ENCODE measurements at regions not wholly inside any gene's neighbourhood (a gene's known extent, or its start where the extent isn't known, plus 50 kb on each side); places are given as distances from the start of the nearest gene placed in this dataset.

DNA sequence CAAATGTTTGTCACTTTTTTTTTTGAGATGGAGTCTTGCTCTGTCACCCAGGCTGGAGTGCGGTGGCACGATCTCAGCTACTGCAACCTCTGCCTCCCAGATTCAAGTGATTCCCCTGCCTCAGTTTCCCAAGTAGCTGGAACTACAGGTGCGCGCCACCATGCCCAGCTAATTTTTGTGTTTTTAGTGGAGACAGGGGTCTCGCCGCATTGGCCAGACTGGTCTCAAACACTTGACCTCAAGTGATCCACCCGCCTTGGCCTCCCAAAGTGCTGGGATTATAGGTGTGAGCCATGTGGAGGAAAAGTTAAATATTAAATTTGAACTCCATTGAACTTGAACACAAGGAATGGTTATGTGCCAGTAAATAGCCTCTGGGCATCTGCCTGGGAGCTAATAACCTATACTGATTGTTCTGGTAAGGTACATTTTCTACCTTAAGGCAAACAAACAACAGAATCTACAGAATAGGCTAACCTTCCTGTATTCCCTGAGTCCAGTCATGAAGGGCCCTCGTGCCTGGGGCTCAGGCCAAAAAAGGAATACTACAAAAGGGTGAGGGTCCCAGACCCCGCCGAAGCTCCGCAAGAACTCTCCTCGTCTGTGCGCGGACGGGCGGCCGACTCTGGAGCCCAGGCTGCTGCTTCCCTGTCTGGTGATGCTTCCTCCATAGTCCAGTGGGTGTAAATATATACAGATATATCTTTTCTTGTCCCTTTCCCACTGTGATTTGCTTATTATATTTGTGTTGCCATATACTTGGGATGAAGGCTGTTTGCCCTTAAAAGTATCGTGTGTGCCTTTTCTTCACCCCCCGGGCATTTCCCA lies 74.0 kb upstream of the EIF5 start:
- H3K27me3 ChIP-seq: peaks cover 0 to 23% (median 0%) of the 10 kb centered on the region in 7 donors
- H3K36me3 ChIP-seq: no peaks in the 10 kb centered on the region
- peak overlapping the region in 9 of 10 donors; percentile 26 to 60 (median 49) for H3K4me3 ChIP-seq
- peak overlapping the region; percentile 36 to 92 (median 75) for H3K27ac ChIP-seq
- WGBS, 2 donors: 41 to 63% methylated on average over 19 of the region's 19 CpGs
- TF ChIP-seq, protein P1, sequence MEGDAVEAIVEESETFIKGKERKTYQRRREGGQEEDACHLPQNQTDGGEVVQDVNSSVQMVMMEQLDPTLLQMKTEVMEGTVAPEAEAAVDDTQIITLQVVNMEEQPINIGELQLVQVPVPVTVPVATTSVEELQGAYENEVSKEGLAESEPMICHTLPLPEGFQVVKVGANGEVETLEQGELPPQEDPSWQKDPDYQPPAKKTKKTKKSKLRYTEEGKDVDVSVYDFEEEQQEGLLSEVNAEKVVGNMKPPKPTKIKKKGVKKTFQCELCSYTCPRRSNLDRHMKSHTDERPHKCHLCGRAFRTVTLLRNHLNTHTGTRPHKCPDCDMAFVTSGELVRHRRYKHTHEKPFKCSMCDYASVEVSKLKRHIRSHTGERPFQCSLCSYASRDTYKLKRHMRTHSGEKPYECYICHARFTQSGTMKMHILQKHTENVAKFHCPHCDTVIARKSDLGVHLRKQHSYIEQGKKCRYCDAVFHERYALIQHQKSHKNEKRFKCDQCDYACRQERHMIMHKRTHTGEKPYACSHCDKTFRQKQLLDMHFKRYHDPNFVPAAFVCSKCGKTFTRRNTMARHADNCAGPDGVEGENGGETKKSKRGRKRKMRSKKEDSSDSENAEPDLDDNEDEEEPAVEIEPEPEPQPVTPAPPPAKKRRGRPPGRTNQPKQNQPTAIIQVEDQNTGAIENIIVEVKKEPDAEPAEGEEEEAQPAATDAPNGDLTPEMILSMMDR (IDR thresholded peaks at IDR 0.05): no peak
- DNase-seq: no peak
- no peaks in the 10 kb centered on the region for H3K9me3 ChIP-seq
- H3K4me1 ChIP-seq: peaks cover 0 to 16% (median 6%) of the 10 kb centered on the region in 9 donors
- intact Hi-C loops (cut with DNase I): loop anchor here in 1 of 10 donors (5.0 kb wide), 1 partner anchor 53 kb away; no protein-coding TSS in a partner anchor
- peak in 7 of 8 donors; percentile 27 to 74 (median 64) for ATAC-seq

DNA sequence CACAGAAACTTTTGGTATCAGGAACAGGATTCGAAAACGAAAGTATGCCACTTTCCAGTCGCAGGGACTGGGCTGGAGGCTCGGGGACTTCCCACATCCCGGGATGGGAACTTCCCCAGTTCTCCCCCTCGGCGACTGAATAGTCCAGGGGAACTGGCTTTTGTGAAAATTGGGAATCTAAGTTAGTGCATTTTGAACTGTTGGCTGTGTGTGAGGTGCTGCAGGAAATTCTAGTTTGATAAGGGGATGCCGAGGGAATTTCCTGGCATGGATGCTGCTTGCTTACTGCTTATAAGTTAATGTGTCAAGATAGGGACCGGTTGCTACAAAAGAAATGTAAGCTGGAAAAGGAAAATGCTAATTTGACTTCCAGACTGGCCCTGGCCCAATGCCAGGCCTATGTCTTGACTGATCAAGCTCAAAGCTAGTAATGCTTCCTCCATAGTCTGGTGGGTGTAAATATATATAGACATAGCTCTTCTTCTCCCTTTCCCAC lies 73.4 kb upstream of the EIF5 start:
- TF ChIP-seq, protein P1 (IDR thresholded peaks at IDR 0.05): no peak
- Histone ChIP-seq H3K27me3 (peaks cover 0 to 30% (median 0%) of the 10 kb centered on the region in 7 donors), H3K4me1 (peaks cover 0 to 16% (median 6%) of the 10 kb centered on the region in 9 donors), H3K36me3 (no peaks in the 10 kb centered on the region), H3K27ac (peak overlapping the region; percentile 36 to 92 (median 75)), H3K9me3 (no peaks in the 10 kb centered on the region), H3K4me3 (peak overlapping the region in 9 of 10 donors; percentile 26 to 60 (median 49))
- 5 to 10% methylated on average over 9 of the region's 9 CpGs for WGBS, 2 donors
- DNase-seq (peak; percentile 36 to 70), ATAC-seq (peak in 7 of 8 donors; percentile 80 to 97 (median 92))
- intact Hi-C loops (cut with DNase I): loop anchor here in 1 of 10 donors (5.0 kb wide), 1 partner anchor 53 kb away; no protein-coding TSS in a partner anchor

DNA sequence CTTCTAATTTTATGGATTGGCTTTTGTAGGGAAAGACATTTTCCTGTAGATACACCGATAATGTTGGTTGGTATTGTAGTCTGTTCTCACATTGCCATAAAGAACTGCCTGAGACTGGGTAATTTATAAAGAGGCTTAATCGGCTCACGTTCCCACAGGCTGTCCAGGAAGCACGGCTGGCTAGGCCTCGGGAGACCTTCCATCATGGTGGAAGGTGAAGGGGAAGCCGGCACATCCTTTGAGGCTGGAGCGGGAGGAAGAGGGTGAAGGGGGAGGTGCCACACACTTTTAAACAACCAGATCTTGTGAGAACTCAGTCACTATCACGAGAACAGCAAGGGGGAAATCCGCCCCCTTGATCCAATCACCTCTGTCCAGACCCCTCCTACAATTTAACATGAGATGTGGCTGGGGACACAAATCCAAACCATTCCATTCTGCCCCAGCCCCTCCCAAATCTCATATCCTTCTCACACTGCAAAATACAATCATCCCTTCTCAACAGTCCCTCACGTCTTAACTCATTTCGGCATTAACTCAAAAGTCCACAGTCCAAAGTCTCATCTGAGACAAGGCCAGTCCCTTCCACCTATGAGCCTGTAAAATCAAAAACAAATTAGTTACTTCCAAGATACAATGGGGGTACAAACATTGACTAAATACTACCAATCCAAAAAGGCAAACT lies 66.7 kb upstream of the EIF5 start:
- TF ChIP-seq, protein P1 (IDR thresholded peaks at IDR 0.05): no peak
- 77% methylated on average over 11 of the region's 11 CpGs for WGBS, 2 donors
- Histone ChIP-seq H3K4me3 (no peak overlapping the region), H3K36me3 (no peaks in the 10 kb centered on the region), H3K27ac (no peak overlapping the region), H3K9me3 (no peaks in the 10 kb centered on the region), H3K27me3 (peaks cover 0 to 53% (median 14%) of the 10 kb centered on the region in 7 donors), H3K4me1 (no peaks in the 10 kb centered on the region)
- intact Hi-C loops (cut with DNase I): no loop called here
- ATAC-seq (no peak), DNase-seq (no peak)

DNA sequence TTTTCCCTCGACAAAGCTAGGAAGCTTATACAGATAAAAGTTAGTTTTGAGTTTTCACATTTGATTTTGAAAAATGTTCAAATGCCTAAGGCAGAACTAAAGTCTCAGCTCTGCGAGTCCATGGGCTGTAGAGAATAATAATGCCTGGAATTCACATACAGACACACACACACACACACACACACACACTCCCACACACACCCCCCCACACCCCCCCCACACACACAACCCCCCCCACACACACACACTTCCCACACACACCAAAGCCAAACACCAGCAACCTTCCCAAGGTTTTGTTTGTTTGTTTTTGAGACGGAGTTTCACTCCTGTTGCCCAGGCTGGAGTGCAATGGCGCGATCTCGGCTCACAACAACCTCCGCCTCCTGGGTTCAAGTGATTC lies 62.8 kb upstream of the EIF5 start:
- H3K27me3 ChIP-seq: peaks cover 12 to 60% (median 50%) of the 10 kb centered on the region in 7 donors
- 93 to 94% methylated on average over 7 of the region's 7 CpGs for WGBS, 2 donors
- no peak for DNase-seq

More for the DNA sequence above, 62.8 kb upstream of the EIF5 start:
- intact Hi-C loops (cut with DNase I): no loop called here
- peaks cover 5 to 15% (median 14%) of the 10 kb centered on the region in 9 donors for H3K4me1 ChIP-seq
- ATAC-seq: no peak
- no peaks in the 10 kb centered on the region for H3K9me3 ChIP-seq
- H3K36me3 ChIP-seq: no peaks in the 10 kb centered on the region
- no peak overlapping the region for H3K27ac ChIP-seq
- TF ChIP-seq, protein P1 (IDR thresholded peaks at IDR 0.05): no peak
- no peak overlapping the region for H3K4me3 ChIP-seq

Measured in heart right ventricle (tissue), 16 donors.